MM.1S (cell line): ENCODE measurements at regions not wholly inside any gene's neighbourhood (a gene's known extent, or its start where the extent isn't known, plus 50 kb on each side); places are given as distances from the start of the nearest gene placed in this dataset.

Experiments used
- DNase-seq: peaks from one replicate; pipeline ENCODE4 v3.0.0-alpha.2; 2015
- H2AFZ ChIP-seq: fragments of 300-600 bp; sonication (generic); 2 replicates; pipeline ENCODE4 v1.6.0; 2016; ENCODE audit warnings: antibody characterized with exemption, low read length
- H3F3A ChIP-seq: fragments of 300-600 bp; sonication (generic); 2 replicates; pipeline ENCODE4 v1.6.1; 2016; ENCODE audit warnings: mild to moderate bottlenecking, antibody characterized with exemption, low read length, moderate library complexity, mixed read lengths; ENCODE audit not compliant: insufficient read depth
- H3K27ac ChIP-seq: fragments of 300-600 bp; sonication (generic); 2 replicates; pipeline ENCODE4 v1.5.1; 2016; ENCODE audit warnings: mild to moderate bottlenecking, low read length
- H3K27me3 ChIP-seq: fragments of 300-600 bp; sonication (generic); replicated peaks from 2 replicates; pipeline ENCODE4 v1.6.0; 2016; ENCODE audit warnings: low read length; ENCODE audit not compliant: insufficient read depth
- H3K36me3 ChIP-seq: fragments of 300-600 bp; sonication (generic); replicated peaks from 2 replicates; pipeline ENCODE4 v1.6.1; 2016; ENCODE audit warnings: mild to moderate bottlenecking, low read length, mixed read lengths; ENCODE audit not compliant: insufficient read depth
- H3K4me1 ChIP-seq: fragments of 300-600 bp; sonication (generic); 2 replicates; pipeline ENCODE4 v1.6.1; 2016; ENCODE audit warnings: low read length, mixed read lengths
- H3K4me2 ChIP-seq: fragments of 300-600 bp; sonication (generic); 2 replicates; pipeline ENCODE4 v1.6.0; 2016; ENCODE audit warnings: low read depth, low read length
- H3K4me3 ChIP-seq: fragments of 300-600 bp; sonication (generic); 2 replicates; pipeline ENCODE4 v1.5.1; 2016; ENCODE audit warnings: low read length, mixed read lengths
- H3K79me2 ChIP-seq: fragments of 300-600 bp; sonication (generic); 2 replicates; pipeline ENCODE4 v1.6.1; 2016; ENCODE audit warnings: mixed run types, low read length, mixed read lengths
- H3K9ac ChIP-seq: fragments of 300-600 bp; sonication (generic); 2 replicates; pipeline ENCODE4 v1.6.1; 2016; ENCODE audit warnings: low read length, mixed read lengths
- H3K9me2 ChIP-seq: fragments of 300-600 bp; sonication (generic); replicated peaks from 2 replicates; pipeline ENCODE4 v1.6.1; 2016; ENCODE audit warnings: mild to moderate bottlenecking, low read length, mixed read lengths; ENCODE audit not compliant: insufficient read depth
- H3K9me3 ChIP-seq: fragments of 300-600 bp; sonication (generic); replicated peaks from 2 replicates; pipeline ENCODE4 v1.6.1; 2016; ENCODE audit warnings: mild to moderate bottlenecking, low read length, mixed read lengths; ENCODE audit not compliant: insufficient read depth
- H4K20me1 ChIP-seq: fragments of 300-600 bp; sonication (generic); 2 replicates; pipeline ENCODE4 v1.6.1; 2016; ENCODE audit warnings: mild to moderate bottlenecking, low read length, moderate library complexity, mixed read lengths; ENCODE audit not compliant: insufficient read depth
- CTCF ChIP-seq: fragments of 300-600 bp; sonication (generic); IDR thresholded peaks from 2 replicates; pipeline ENCODE4 v1.5.1; 2016; ENCODE audit warnings: antibody characterized with exemption, low read length, mixed read lengths
- EZH2 ChIP-seq: fragments of 300-600 bp; sonication (generic); optimal IDR thresholded peaks from 2 replicates; pipeline ENCODE3; 2017; ENCODE audit warnings: low read depth, mild to moderate bottlenecking, antibody characterized with exemption, low read length, mixed read lengths
- EZH2phosphoT487 ChIP-seq: fragments of 300-600 bp; sonication (generic); IDR thresholded peaks from 2 replicates; pipeline ENCODE4 v1.6.1; 2018; ENCODE audit warnings: antibody characterized with exemption, low read length

DNA sequence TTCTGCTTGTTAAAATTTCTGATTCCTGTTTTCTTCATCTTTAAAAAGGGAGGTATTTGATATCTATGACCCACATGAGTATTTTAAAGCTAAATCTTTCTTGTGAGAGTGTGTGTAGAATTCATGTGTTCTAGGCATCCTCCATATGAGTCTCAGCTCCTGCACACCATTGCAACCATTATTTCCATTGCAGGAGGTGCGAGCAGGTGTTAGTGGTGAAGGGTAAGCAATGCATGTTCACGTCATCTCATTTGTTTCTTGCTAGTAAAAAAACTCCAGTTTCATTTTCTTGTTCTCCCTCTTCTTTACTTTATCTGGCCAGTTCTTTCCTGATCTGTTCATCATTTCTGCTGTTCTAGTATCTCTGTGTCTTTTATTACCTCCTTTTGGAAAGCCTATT lies 100.5 kb downstream of the ADRA2A start:
- no peak for TF ChIP-seq EZH2phosphoT487
- no peak for TF ChIP-seq CTCF
- no peak for TF ChIP-seq EZH2
- peak; percentile 47 for DNase-seq
- Histone ChIP-seq H3K27ac (peak overlapping the region; percentile 52; the same call in 1 of the 2 replicates), H3K36me3 (no peaks in the 10 kb centered on the region), H3F3A (no peaks in the 10 kb centered on the region), H3K4me1 (0 out of 2 replicates have a peak, but pooled peaks cover 7% of the 10 kb centered on the region), H3K9me3 (no peaks in the 10 kb centered on the region), H4K20me1 (no peaks in the 10 kb centered on the region), H2AFZ (0 out of 2 replicates have a peak overlapping the region, but pooled peaks have one; percentile 35), H3K27me3 (no peaks in the 10 kb centered on the region), H3K4me3 (0 out of 2 replicates have a peak overlapping the region, but pooled peaks have one; percentile 4), H3K79me2 (no peaks in the 10 kb centered on the region), H3K4me2 (peak overlapping the region; percentile 36; the same call in 1 of the 2 replicates), H3K9ac (no peak overlapping the region), H3K9me2 (no peaks in the 10 kb centered on the region)

GRCh38 chr10:111179514-111179913 lies 102.7 kb downstream of the ADRA2A start:
- no peaks in the 10 kb centered on the region for H3K79me2 ChIP-seq
- H3K9ac ChIP-seq = no peak overlapping the region
- no peak overlapping the region for H3K4me2 ChIP-seq
- DNase-seq = no peak
- H3K4me1 ChIP-seq = 0 out of 2 replicates have a peak, but pooled peaks cover 7% of the 10 kb centered on the region
- H2AFZ ChIP-seq = no peak overlapping the region
- TF ChIP-seq EZH2phosphoT487 (no peak), CTCF (no peak), EZH2 (no peak)
- H3K27ac ChIP-seq = no peak overlapping the region
- no peaks in the 10 kb centered on the region for H3K27me3 ChIP-seq
- no peaks in the 10 kb centered on the region for H3K36me3 ChIP-seq
- no peaks in the 10 kb centered on the region for H4K20me1 ChIP-seq
- no peaks in the 10 kb centered on the region for H3K9me2 ChIP-seq
- no peak overlapping the region for H3K4me3 ChIP-seq
- no peaks in the 10 kb centered on the region for H3K9me3 ChIP-seq
- H3F3A ChIP-seq = no peaks in the 10 kb centered on the region

DNA sequence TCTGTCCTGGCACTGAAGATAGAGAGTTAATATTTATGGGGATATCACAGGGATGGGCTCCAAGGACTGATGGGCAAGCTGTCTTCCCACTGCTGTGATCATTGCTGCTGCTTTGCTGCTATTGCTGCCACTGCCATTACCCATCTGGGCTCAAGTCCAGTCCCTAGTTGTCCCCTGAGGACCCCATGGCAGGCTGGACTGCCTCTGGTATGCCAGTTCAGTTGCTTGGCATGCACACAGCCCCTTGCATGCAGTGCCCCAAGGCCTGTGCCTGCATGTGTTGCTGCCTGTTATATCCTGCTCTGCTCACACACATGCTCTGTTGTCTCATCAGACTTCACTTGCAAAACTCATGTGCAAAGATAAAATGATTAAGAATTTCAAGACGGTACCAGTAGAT lies 109.5 kb downstream of the ADRA2A start:
- DNase-seq = no peak
- no peak for TF ChIP-seq CTCF
- no peak for TF ChIP-seq EZH2
- no peak for TF ChIP-seq EZH2phosphoT487
- H4K20me1 ChIP-seq = no peaks in the 10 kb centered on the region
- H3K4me3 ChIP-seq = no peak overlapping the region
- H3K27ac ChIP-seq = no peak overlapping the region
- no peaks in the 10 kb centered on the region for H3K27me3 ChIP-seq
- no peak overlapping the region for H2AFZ ChIP-seq
- no peaks in the 10 kb centered on the region for H3K9me3 ChIP-seq
- H3K4me2 ChIP-seq = no peak overlapping the region
- no peaks in the 10 kb centered on the region for H3K79me2 ChIP-seq
- H3K9ac ChIP-seq = no peak overlapping the region
- H3K9me2 ChIP-seq = no peaks in the 10 kb centered on the region
- no peaks in the 10 kb centered on the region for H3K36me3 ChIP-seq
- no peaks in the 10 kb centered on the region for H3K4me1 ChIP-seq
- no peaks in the 10 kb centered on the region for H3F3A ChIP-seq
